ENCODE measurements at regions not wholly inside any gene's neighbourhood (a gene's known extent, or its start where the extent isn't known, plus 50 kb on each side); places are given as distances from the start of the nearest gene placed in this dataset.

DNA sequence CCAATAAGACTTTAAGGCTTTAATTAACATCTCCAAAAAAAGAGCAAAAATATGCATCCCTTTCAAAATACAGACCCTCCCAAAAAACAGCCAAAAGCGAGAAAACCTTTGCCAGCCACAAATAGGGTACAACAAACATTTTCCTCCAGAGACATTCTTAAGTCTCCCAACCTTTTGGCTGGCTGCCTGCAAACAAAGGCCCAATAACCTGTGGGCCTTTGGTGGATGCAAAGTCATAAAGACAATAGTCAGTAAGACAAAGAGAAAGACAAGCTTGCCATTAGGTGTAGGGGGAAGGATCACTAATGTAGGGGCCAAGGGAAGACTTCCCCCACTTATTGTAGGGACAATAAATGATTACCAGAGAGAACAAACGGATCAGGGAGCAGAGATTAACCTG, 215.5 kb upstream of the ZFP42 start:
- H3K4me3 ChIP-seq (ENCODE audit: low read depth, low read length), result no peak overlapping the region
- no peak for DNase-seq (ENCODE audit: low read depth)
- TF ChIP-seq, protein P1, sequence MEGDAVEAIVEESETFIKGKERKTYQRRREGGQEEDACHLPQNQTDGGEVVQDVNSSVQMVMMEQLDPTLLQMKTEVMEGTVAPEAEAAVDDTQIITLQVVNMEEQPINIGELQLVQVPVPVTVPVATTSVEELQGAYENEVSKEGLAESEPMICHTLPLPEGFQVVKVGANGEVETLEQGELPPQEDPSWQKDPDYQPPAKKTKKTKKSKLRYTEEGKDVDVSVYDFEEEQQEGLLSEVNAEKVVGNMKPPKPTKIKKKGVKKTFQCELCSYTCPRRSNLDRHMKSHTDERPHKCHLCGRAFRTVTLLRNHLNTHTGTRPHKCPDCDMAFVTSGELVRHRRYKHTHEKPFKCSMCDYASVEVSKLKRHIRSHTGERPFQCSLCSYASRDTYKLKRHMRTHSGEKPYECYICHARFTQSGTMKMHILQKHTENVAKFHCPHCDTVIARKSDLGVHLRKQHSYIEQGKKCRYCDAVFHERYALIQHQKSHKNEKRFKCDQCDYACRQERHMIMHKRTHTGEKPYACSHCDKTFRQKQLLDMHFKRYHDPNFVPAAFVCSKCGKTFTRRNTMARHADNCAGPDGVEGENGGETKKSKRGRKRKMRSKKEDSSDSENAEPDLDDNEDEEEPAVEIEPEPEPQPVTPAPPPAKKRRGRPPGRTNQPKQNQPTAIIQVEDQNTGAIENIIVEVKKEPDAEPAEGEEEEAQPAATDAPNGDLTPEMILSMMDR (IDR thresholded peaks at IDR 0.05; ENCODE audit: control insufficient read depth, extremely low read depth, insufficient read depth), result no peak

GRCh38 chr4:187782286-187782824, 213.2 kb upstream of the ZFP42 start:
- no peak for DNase-seq (ENCODE audit: low read depth)
- TF ChIP-seq, protein P1 (IDR thresholded peaks at IDR 0.05; ENCODE audit: control insufficient read depth, extremely low read depth, insufficient read depth), result no peak
- no peak overlapping the region for H3K4me3 ChIP-seq (ENCODE audit: low read depth, low read length)

DNA sequence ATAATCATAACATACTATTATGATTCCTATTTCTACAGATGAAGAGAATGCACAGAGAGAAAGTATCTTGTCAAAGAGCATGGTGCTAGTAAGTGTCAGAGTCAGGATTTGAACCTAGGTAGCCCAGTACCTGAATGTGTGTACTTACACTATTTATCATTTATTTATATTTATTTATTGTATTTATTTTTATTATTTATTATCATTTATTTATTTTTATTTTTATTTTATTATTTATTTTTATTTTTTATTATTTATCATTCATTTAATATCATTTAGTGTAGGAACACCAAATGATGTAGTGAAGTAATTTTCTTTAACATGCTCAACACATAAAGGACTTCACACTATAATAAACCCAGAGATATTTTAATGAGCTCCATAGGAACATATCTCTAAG, 209.4 kb upstream of the ZFP42 start:
- DNase-seq (ENCODE audit: low read depth), result no peak
- no peak overlapping the region for H3K4me3 ChIP-seq (ENCODE audit: low read depth, low read length)
- TF ChIP-seq, protein P1 (IDR thresholded peaks at IDR 0.05; ENCODE audit: control insufficient read depth, extremely low read depth, insufficient read depth), result no peak

DNA sequence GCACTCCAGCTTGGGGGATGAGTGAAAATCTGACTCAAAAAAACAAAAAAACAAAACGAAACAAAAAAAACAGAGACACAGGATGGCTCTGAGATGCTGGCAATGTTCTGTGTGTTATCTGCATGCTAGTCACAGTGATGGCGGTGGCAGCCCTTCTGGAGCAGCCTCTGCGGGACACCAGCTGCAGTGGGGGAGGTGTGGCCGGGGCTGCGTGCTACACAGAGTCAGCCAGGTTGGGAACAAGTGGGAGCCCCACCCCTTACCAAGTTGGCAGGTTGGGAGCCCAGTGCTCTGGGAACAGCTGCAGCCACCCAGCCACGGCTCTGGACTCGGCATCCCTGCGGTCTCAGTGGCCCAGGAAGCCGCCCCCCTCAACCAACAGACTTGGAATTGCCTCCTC, 206.5 kb upstream of the ZFP42 start:
- TF ChIP-seq, protein P1 (IDR thresholded peaks at IDR 0.05; ENCODE audit: control insufficient read depth, extremely low read depth, insufficient read depth), result no peak
- H3K4me3 ChIP-seq (ENCODE audit: low read depth, low read length), result no peak overlapping the region
- no peak for DNase-seq (ENCODE audit: low read depth)

DNA sequence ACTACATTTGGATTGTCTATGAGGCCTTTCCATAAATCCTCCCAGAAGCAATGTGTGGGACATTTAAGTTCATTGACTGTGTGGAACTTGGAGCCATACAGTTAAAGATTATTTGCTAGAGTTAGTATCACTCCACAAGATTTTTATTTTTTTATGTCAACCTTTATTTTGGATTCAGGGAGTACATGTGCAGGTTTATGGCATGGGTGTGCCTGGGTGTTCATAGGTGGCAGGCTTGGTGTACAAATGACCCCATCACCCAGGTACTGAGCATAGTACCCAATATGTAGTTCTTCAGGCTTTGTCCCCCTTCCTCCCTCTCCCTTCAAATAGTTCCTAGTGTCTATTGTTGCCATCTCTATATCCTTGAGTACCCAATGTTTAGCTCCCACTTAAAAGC, 199.8 kb upstream of the ZFP42 start:
- H3K4me3 ChIP-seq (ENCODE audit: low read depth, low read length), result no peak overlapping the region
- DNase-seq (ENCODE audit: low read depth), result no peak
- TF ChIP-seq, protein P1 (IDR thresholded peaks at IDR 0.05; ENCODE audit: control insufficient read depth, extremely low read depth, insufficient read depth), result no peak

- no peak overlapping the region for H3K4me3 ChIP-seq (ENCODE audit: low read depth, low read length)
- no peak for DNase-seq (ENCODE audit: low read depth)
- TF ChIP-seq, protein P1 (IDR thresholded peaks at IDR 0.05; ENCODE audit: control insufficient read depth, extremely low read depth, insufficient read depth), result no peak
Observed at GRCh38 chr4:187798385-187798784, 197.2 kb upstream of the ZFP42 start.

DNA sequence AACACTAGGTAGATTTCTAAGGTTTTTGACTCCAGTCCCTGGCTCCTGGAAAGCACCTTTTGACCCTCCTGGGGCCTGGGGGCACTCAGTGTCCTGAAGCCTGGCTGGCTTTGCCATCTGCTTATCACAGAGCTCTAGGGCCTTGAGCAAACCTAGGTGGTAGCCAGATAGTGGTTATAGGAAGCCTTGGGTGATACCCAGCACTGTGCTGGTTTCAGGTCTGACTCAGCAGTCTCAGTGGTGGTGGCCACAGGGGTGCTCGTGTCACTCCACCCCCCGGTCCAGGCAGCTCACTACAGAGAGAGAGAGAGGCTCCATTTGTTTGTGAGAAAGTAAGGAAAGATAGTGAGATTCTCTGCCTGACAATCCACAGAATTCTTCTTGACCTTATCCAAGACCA, 195.8 kb upstream of the ZFP42 start:
- TF ChIP-seq, protein P1 (IDR thresholded peaks at IDR 0.05; ENCODE audit: control insufficient read depth, extremely low read depth, insufficient read depth), result no peak
- H3K4me3 ChIP-seq (ENCODE audit: low read depth, low read length), result no peak overlapping the region
- no peak for DNase-seq (ENCODE audit: low read depth)
